HG02678 (cell line): ENCODE measurements at regions not wholly inside any gene's neighbourhood (a gene's known extent, or its start where the extent isn't known, plus 50 kb on each side); places are given as distances from the start of the nearest gene placed in this dataset.

ENCODE experiments used
- ATAC-seq: cut with Tn5 transposase; IDR thresholded peaks from one replicate; pipeline ENCODE4 v1.9.1; 2021; ENCODE audit warnings: mild to moderate bottlenecking, moderate library complexity; ENCODE audit not compliant: unreplicated experiment

- no peak for ATAC-seq
Measured at GRCh38 chr10:78968300-78968942, 100.3 kb upstream of the ZMIZ1 start.

- no peak for ATAC-seq
Measured at GRCh38 chr10:78968943-78969342, 99.8 kb upstream of the ZMIZ1 start.

GRCh38 chr10:78969719-78970118 is 99.0 kb upstream of the ZMIZ1 start:
- no peak for ATAC-seq

- no peak for ATAC-seq
Measured at GRCh38 chr10:78970261-78970660, 98.5 kb upstream of the ZMIZ1 start.

GRCh38 chr10:78971094-78971682 is 97.6 kb upstream of the ZMIZ1 start:
- ATAC-seq, result no peak

GRCh38 chr10:78972160-78972946 is 96.4 kb upstream of the ZMIZ1 start:
- ATAC-seq, result no peak

- peak; percentile 92 for ATAC-seq
Measured at GRCh38 chr10:78972947-78973900, 95.5 kb upstream of the ZMIZ1 start.

- ATAC-seq, result peak; percentile 46
Measured at GRCh38 chr10:78973901-78974616, 94.7 kb upstream of the ZMIZ1 start.

GRCh38 chr10:78974617-78975317 is 94.0 kb upstream of the ZMIZ1 start:
- peak; percentile 31 for ATAC-seq

GRCh38 chr10:78975926-78976325 is 92.8 kb upstream of the ZMIZ1 start:
- no peak for ATAC-seq

GRCh38 chr10:78976825-78977755 is 91.7 kb upstream of the ZMIZ1 start:
- no peak for ATAC-seq

GRCh38 chr10:78979938-78980337 is 88.8 kb upstream of the ZMIZ1 start:
- ATAC-seq, result no peak

GRCh38 chr10:78980354-78980753 is 88.4 kb upstream of the ZMIZ1 start:
- ATAC-seq, result no peak

- ATAC-seq, result no peak
Measured at GRCh38 chr10:78980815-78981214, 88.0 kb upstream of the ZMIZ1 start.

- peak; percentile 76 for ATAC-seq
Measured at GRCh38 chr10:78981257-78981969, 87.4 kb upstream of the ZMIZ1 start.

- no peak for ATAC-seq
Measured at GRCh38 chr10:78981970-78982281, 86.8 kb upstream of the ZMIZ1 start.

GRCh38 chr10:78982726-78983125 is 86.0 kb upstream of the ZMIZ1 start:
- no peak for ATAC-seq

- no peak for ATAC-seq
Measured at GRCh38 chr10:78983608-78984007, 85.2 kb upstream of the ZMIZ1 start.
